AG04449 (cell line): ENCODE measurements at regions not wholly inside any gene's neighbourhood (a gene's known extent, or its start where the extent isn't known, plus 50 kb on each side); places are given as distances from the start of the nearest gene placed in this dataset.
"Not testable (repeated sequence)": the region's sequence is repeated elsewhere in the genome, so short reads cannot be mapped to it uniquely, and the experiment has no call there.

Source experiments
- CTCF ChIA-PET: fragments of 350-600 bp; formaldehyde crosslinking; extraction: SDS; loops from one replicate; lab custom pipeline; 2021; ENCODE audit warnings: antibody characterized with exemption; lab: Yijun Ruan, JAX
- POLR2A ChIA-PET: fragments of 400-600, 350-600 bp; formaldehyde crosslinking; extraction: SDS; loops from one replicate; lab custom pipeline; 2020; ENCODE audit warnings: antibody characterized with exemption, inconsistent platforms; lab: Yijun Ruan, JAX
- DNase-seq: peaks from one replicate; pipeline ENCODE4 v3.0.0-alpha.2; 2010; ENCODE audit warnings: low read depth, low spot score
- H3K4me3 ChIP-seq: 2 replicates; pipeline ENCODE4 v1.5.1; 2011; ENCODE audit warnings: low read depth, mild to moderate bottlenecking, control low read depth, low read length
- CTCF ChIP-seq: IDR thresholded peaks from one replicate; pipeline ENCODE4 v1.5.1; 2011; ENCODE audit warnings: mild to moderate bottlenecking, moderate library complexity, low read length, control low read depth, inconsistent platforms; ENCODE audit not compliant: insufficient read depth; ENCODE audit errors: missing control alignments

- no peak for TF ChIP-seq CTCF
- ChIA-PET POLR2A (no interaction called here), CTCF (no interaction called here)
- DNase-seq, result no peak
- no peak overlapping the region for H3K4me3 ChIP-seq
Observed at GRCh38 chr4:111957116-111957515, 188.1 kb upstream of the FAM241A start.

- TF ChIP-seq CTCF, result no peak
- DNase-seq, result no peak
- ChIA-PET CTCF (no interaction called here), POLR2A (no interaction called here)
- H3K4me3 ChIP-seq, result no peak overlapping the region
Observed at GRCh38 chr4:111957997-111958396, 187.3 kb upstream of the FAM241A start.

- POLR2A ChIA-PET, result no interaction called here
- DNase-seq, result no peak
Observed at GRCh38 chr4:111959222-111959621, 186.0 kb upstream of the FAM241A start.

GRCh38 chr4:111960241-111960667, 185.0 kb upstream of the FAM241A start:
- no peak overlapping the region for H3K4me3 ChIP-seq
- no peak for TF ChIP-seq CTCF
- ChIA-PET POLR2A (interaction anchor here (0.8 kb wide), 1 partner anchor 16 kb away, joined by 3 read pairs; no protein-coding TSS in a partner anchor), CTCF (no interaction called here)
- DNase-seq, result no peak

More at GRCh38 chr4:111959222-111959621, 186.0 kb upstream of the FAM241A start:
- H3K4me3 ChIP-seq, result no peak overlapping the region
- TF ChIP-seq CTCF, result no peak
- CTCF ChIA-PET, result interaction anchor here (1.0 kb wide), 1 partner anchor 22 kb away, joined by 3 read pairs; no protein-coding TSS in a partner anchor

- H3K4me3 ChIP-seq, DNase-seq, POLR2A ChIA-PET: not testable (repeated sequence)
- CTCF ChIA-PET, result interaction anchor here (1.7 kb wide), 1 partner anchor 9 kb away, joined by 5 read pairs; no protein-coding TSS in a partner anchor
Observed at GRCh38 chr4:111961026-111961425, 184.2 kb upstream of the FAM241A start.

GRCh38 chr4:111961809-111962208, 183.4 kb upstream of the FAM241A start:
- ChIA-PET CTCF (interaction anchor here (1.0 to 1.7 kb wide), 2 partner anchors 9 to 70 kb away, joined by 4 to 5 read pairs; no protein-coding TSS in a partner anchor), POLR2A (no interaction called here)
- DNase-seq, result no peak
- no peak overlapping the region for H3K4me3 ChIP-seq
- no peak for TF ChIP-seq CTCF

- ChIA-PET POLR2A (no interaction called here), CTCF (interaction anchor here (1.3 kb wide), 1 partner anchor 12 kb away, joined by 3 read pairs; no protein-coding TSS in a partner anchor)
- no peak for DNase-seq
- H3K4me3 ChIP-seq, result no peak overlapping the region
- no peak for TF ChIP-seq CTCF
Observed at GRCh38 chr4:111963158-111963700, 182.0 kb upstream of the FAM241A start.
